ENCODE measurements at regions not wholly inside any gene's neighbourhood (a gene's known extent, or its start where the extent isn't known, plus 50 kb on each side); places are given as distances from the start of the nearest gene placed in this dataset.

DNA sequence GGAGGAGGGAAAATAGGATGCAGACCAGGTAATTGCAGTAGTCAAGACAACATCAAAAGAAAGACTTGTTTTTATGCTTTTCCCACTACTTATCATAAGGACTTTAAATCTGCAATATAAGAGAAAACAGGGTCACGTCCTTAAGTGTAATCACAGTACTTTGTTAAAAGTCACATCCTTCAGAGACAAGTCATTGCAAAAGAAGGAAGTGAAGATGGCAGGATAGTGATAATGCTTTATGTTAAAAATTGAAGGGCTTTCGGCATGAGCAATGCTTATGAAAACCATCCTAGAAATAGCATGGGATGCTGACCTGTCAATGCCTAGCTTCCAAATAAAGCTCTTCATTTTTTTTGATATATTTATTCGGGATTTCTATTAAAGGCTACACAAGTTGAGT lies 110.2 kb upstream of the TENM3 start:
- TF ChIP-seq JUND (IDR thresholded peaks at IDR 0.05; ENCODE audit: low read depth, low read length) (no peak), SRF (IDR thresholded peaks at IDR 0.05; ENCODE audit: low read depth in 2 of 2, low read length in 2 of 2) (no peak), EP300 (IDR thresholded peaks at IDR 0.05; ENCODE audit: borderline replicate concordance in 1 of 2, control insufficient read depth in 1 of 2, low read depth in 2 of 2, low read length in 2 of 2) (no peak), ZZZ3 (IDR thresholded peaks at IDR 0.05; ENCODE audit: control insufficient read depth, insufficient read length, low read depth) (no peak), LARP7 (IDR thresholded peaks at IDR 0.05) (no peak)

Data from GM12878 (cell line).